Psoas muscle (tissue), 7 donors: ENCODE measurements at regions not wholly inside any gene's neighbourhood (a gene's known extent, or its start where the extent isn't known, plus 50 kb on each side); places are given as distances from the start of the nearest gene placed in this dataset.

Experiments used
- ATAC-seq, 4 donors: fragments of 200-7000 bp; cut with Tn5 transposase; one replicate each; pipeline ENCODE4 v1.9.1; 2020; ENCODE audit warnings: moderate library complexity in 3 of 4, mild to moderate bottlenecking in 2 of 4
- DNase-seq, 2 donors: peaks; one replicate each; pipeline ENCODE4 v3.0.0-alpha.2; 2020
- H3K27ac ChIP-seq: fragments of 200-600 bp; one replicate; pipeline ENCODE4 v1.8.0; 2022
- H3K27me3 ChIP-seq, 3 donors: fragments of 200-600 bp in 1 of 3; one replicate each; pipeline versions ENCODE4 v1.6.1 to v1.8.0; 2013 to 2022; ENCODE audit warnings: low read length in 2 of 3, mild to moderate bottlenecking in 2 of 3, moderate library complexity in 1 of 3; ENCODE audit not compliant: insufficient read depth in 3 of 3
- H3K36me3 ChIP-seq, 2 donors: fragments of 200-600 bp in 1 of 2; one replicate each; pipeline versions ENCODE4 v1.6.1 to v1.8.0; 2013 to 2022; ENCODE audit warnings: low read depth in 1 of 2, mild to moderate bottlenecking in 1 of 2, moderate library complexity in 1 of 2; ENCODE audit not compliant: insufficient read depth in 1 of 2
- H3K4me1 ChIP-seq: fragments of 200-600 bp; one replicate; pipeline ENCODE4 v1.8.0; 2022
- H3K4me3 ChIP-seq: fragments of 200-600 bp; one replicate; pipeline ENCODE4 v1.8.0; 2022; ENCODE audit warnings: mild to moderate bottlenecking
- H3K9me3 ChIP-seq: fragments of 200-600 bp; one replicate; pipeline ENCODE4 v1.8.0; 2022
- WGBS, 3 donors: extraction: QIAGEN DNeasy Blood & Tissue Kit; methylation state at CpG; one replicate each; pipeline versions ENCODE4 v1.1.6 to v1.1.7; 2013; 5-methylcytosine and 5-hydroxymethylcytosine counted together
- intact Hi-C, 2 donors: fragments of 100-400 bp; cut with DNase I; formaldehyde crosslinking; loops; one replicate each; pipeline versions ENCODE4 v1.11.0 to v1.14.2; 2022
- TF ChIP-seq, protein P1 (sequence below): fragments of 200-600 bp; IDR thresholded peaks from one replicate; pipeline ENCODE4 v1.8.0; 2022; ENCODE audit warnings: antibody characterized with exemption
- donor health status: healthy with polysubstance abuse.
- donor health status: DM: no; HTN: no; CAD: no; lungs with moderate emphysema.
- donor health status: Bipolar disorder and iron deficiency.
- donor health status: healthy.
- donor health status: DM: yes; HTN: yes; CAD: no.
- donor health status: DM: no; HTN: no; CAD: no.
- donor health status: DM: yes; HTN: yes; CAD: no.

DNA sequence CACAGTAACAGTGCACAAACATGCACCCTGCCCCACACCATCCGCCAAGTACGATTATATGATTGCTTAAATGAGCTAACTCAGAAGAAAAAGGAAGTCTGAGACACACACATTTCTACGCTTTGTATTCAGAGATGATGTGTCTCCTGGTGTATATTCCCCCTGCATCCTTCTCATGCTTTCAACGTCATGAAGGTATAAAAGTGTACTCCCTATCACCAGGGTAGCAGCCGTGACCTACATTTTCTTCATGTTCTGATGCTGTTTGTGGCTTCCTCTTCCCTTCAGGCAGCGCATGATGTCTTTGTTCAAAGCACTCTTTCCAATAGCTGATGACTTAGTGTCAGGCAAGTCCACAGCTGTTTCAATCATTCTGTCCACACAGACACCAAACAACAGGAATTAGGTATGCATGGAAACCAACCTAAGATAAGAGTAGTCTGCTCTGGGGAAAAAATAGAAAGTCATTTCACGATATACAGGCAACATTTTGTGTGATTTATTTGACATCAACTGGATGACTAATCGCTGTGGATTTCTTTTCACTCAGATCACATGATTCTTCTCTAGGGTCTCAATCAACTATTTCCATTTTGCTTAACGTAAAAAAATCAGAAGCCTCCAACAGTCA, 269.4 kb upstream of the PTGER4 start:
- TF ChIP-seq, protein P1, sequence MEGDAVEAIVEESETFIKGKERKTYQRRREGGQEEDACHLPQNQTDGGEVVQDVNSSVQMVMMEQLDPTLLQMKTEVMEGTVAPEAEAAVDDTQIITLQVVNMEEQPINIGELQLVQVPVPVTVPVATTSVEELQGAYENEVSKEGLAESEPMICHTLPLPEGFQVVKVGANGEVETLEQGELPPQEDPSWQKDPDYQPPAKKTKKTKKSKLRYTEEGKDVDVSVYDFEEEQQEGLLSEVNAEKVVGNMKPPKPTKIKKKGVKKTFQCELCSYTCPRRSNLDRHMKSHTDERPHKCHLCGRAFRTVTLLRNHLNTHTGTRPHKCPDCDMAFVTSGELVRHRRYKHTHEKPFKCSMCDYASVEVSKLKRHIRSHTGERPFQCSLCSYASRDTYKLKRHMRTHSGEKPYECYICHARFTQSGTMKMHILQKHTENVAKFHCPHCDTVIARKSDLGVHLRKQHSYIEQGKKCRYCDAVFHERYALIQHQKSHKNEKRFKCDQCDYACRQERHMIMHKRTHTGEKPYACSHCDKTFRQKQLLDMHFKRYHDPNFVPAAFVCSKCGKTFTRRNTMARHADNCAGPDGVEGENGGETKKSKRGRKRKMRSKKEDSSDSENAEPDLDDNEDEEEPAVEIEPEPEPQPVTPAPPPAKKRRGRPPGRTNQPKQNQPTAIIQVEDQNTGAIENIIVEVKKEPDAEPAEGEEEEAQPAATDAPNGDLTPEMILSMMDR: no peak
- peak in 2 of 4 donors; percentile 27 to 44 for ATAC-seq
- no peaks in the 10 kb centered on the region for H3K4me1 ChIP-seq

DNA sequence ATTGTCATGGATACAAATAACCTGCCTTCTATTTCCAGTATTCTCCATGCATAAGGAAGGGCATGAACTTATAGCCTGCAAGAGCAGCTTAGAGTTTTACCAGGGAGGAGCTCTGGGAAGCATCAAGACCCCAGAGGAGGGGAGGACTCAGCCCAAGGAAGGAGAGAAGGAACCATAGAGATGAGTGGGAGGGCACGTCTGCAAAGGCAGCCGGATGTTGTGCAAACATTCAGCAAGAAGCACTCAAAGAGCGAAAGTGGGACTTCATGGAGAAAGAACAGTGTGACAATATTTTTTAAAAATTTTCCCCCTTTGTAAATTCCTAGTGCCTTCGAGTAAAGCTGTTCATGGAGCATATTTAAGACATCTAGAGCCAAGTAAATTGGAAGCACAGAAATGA, 270.1 kb upstream of the PTGER4 start:
- intact Hi-C loops: no loop called here
- Histone ChIP-seq H3K27me3 (no peaks in the 10 kb centered on the region), H3K4me1 (no peaks in the 10 kb centered on the region), H3K27ac (no peak overlapping the region), H3K36me3 (no peaks in the 10 kb centered on the region), H3K9me3 (no peaks in the 10 kb centered on the region), H3K4me3 (no peak overlapping the region)
- no peak for DNase-seq
- no peak for ATAC-seq
- WGBS, 3 donors: 67 to 72% (median 72%) methylated on average over 4 of the region's 4 CpGs
- TF ChIP-seq, protein P1: no peak

More for the DNA sequence above, 269.4 kb upstream of the PTGER4 start:
- no peak for DNase-seq
- Histone ChIP-seq H3K9me3 (no peaks in the 10 kb centered on the region), H3K36me3 (no peaks in the 10 kb centered on the region), H3K27ac (no peak overlapping the region), H3K4me3 (no peak overlapping the region), H3K27me3 (no peaks in the 10 kb centered on the region)
- intact Hi-C loops: no loop called here
- 31 to 34% (median 34%) methylated on average over 9 of the region's 9 CpGs for WGBS, 3 donors

DNA sequence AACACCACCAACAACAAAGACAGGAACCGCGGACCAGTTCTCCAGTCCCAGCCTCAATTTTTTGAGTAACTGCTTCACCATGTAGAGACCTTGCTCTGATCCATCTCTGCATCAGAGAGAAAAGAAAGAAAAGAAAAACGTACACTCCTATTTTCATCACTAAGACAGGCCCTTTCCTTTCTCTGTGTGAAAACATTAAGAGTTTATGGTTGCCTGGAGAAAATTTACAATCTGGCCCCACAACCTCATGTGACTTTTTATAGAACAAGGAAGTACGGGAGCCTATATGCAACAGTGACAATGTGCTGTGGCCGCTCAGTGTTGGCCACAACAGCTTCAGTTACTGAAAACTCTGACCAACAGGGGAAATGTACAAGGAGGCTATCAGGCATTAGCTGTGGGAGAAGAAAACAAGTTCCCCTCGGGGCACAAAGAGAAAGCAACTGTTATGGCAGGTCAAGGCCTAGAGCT, 272.9 kb upstream of the PTGER4 start:
- TF ChIP-seq, protein P1: no peak
- H3K36me3 ChIP-seq: no peaks in the 10 kb centered on the region
- 31 to 45% (median 34%) methylated on average over 6 of the region's 6 CpGs for WGBS, 3 donors
- ATAC-seq: no peak
- peak overlapping the region; percentile 26 for H3K27ac ChIP-seq
- no peak overlapping the region for H3K4me3 ChIP-seq
- no peaks in the 10 kb centered on the region for H3K4me1 ChIP-seq
- no peaks in the 10 kb centered on the region for H3K9me3 ChIP-seq
- DNase-seq: no peak
- no peaks in the 10 kb centered on the region for H3K27me3 ChIP-seq
- intact Hi-C loops: no loop called here

DNA sequence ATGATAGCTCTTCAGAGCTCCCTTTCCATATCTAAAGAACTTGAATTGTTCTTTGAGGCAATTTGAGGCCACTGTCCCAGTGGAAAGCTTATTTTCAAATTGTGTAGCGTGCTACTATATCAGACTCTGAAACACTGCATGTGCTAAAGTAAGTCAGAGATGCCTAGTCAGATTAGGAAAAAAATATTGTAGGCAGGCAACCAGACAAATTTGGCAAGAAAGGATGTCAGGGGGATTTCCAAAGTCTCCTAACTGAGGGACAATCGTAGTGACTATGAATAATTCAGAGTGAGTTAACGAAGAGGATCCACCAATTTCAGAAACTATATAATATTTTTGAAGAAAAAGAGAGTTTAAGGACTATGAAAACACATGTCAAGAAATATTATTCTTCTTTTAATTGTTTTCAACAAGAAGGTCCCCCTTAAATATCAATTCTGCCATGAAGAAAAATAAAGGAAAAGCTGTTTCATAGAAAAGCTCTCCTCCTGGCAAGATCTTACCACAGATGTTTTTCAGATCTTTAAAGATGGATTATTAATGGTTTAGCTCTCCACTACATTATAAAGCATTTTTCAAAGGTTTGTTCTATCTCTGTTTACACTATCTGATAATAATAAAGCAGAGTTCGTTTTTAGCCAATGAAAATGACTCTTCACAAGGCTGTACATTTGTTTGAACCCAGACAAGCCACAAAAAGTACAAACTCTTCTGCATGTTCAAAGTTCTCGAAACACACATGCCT, 273.5 kb upstream of the PTGER4 start:
- no peaks in the 10 kb centered on the region for H3K4me1 ChIP-seq
- H3K27ac ChIP-seq: peak overlapping the region; percentile 46

More for the DNA sequence above, 273.5 kb upstream of the PTGER4 start:
- H3K9me3 ChIP-seq: no peaks in the 10 kb centered on the region
- WGBS, 3 donors: 21 to 45% (median 24%) methylated on average over 5 of the region's 5 CpGs
- H3K4me3 ChIP-seq: no peak overlapping the region
- no peaks in the 10 kb centered on the region for H3K27me3 ChIP-seq
- intact Hi-C loops: no loop called here
- TF ChIP-seq, protein P1: no peak
- DNase-seq (no peak), ATAC-seq (no peak)
- no peaks in the 10 kb centered on the region for H3K36me3 ChIP-seq
